K562 (cell line): ENCODE measurements at regions not wholly inside any gene's neighbourhood (a gene's known extent, or its start where the extent isn't known, plus 50 kb on each side); places are given as distances from the start of the nearest gene placed in this dataset.

ENCODE experiments used
- ATAC-seq: fragments of 200-7000 bp; cut with Tn5 transposase; 3 replicates; pipeline ENCODE4 v1.9.1; 2020; ENCODE audit warnings: moderate library complexity
- BruUV-seq: library from RNA; stranded (reverse); fragments of 400-500 nt; replicated peaks from 2 replicates; lab custom pipeline; 2021; lab: Mats Ljungman, UMichigan
- CTCF ChIA-PET: fragments of 300-600 bp; formaldehyde crosslinking; extraction: SDS; loops from one replicate; lab custom pipeline; 2021; ENCODE audit warnings: low intra/inter-chr PET ratio; lab: Yijun Ruan, JAX
- POLR2A ChIA-PET: fragments of 300-600, 350-650 bp; sonication (Branson Sonifier 250); formaldehyde crosslinking; extraction: SDS; loops from one replicate; lab custom pipeline; 2021; ENCODE audit warnings: antibody characterized with exemption, inconsistent platforms; lab: Yijun Ruan, JAX
- DNase-seq, 4 experiments: peaks; one replicate each; pipeline versions ENCODE4 v3.0.0 to v3.0.0-alpha.2; 2011 to 2018; ENCODE audit warnings: low spot score in 3 of 4, mixed read lengths in 3 of 4; ENCODE audit errors: extremely low read depth in 1 of 4
- FAIRE-seq: peaks from 2 replicates; lab custom pipeline; 2011; peaks lifted over from hg19 to GRCh38; lab: Jason Lieb, UNC
- H2AFZ ChIP-seq: 2 replicates; pipeline ENCODE4 v1.6.0; 2011; ENCODE audit warnings: low read depth, low read length, control low read depth, inconsistent platforms
- H3K27ac ChIP-seq: fragments of 200-600 bp; 3 replicates; pipeline ENCODE4 v1.8.0; 2011; ENCODE audit warnings: low read depth, mild to moderate bottlenecking, control low read depth, inconsistent platforms, low read length, moderate library complexity, mixed read lengths; ENCODE audit errors: extremely low read depth
- H3K27me3 ChIP-seq, 2 experiments: fragments of 300-600 bp in 1 of 2; 2 replicates in 1 of 2; 3 replicates in 1 of 2; pipeline versions ENCODE4 v1.6.0 to v1.8.0; 2011; ENCODE audit warnings: inconsistent platforms in 2 of 2, low read length in 2 of 2, mild to moderate bottlenecking in 1 of 2, mixed read lengths in 1 of 2, moderate library complexity in 1 of 2; ENCODE audit not compliant: control insufficient read depth in 2 of 2, insufficient read depth in 2 of 2
- H3K36me3 ChIP-seq: fragments of 300-600 bp; 3 replicates; pipeline ENCODE4 v1.8.0; 2011; ENCODE audit warnings: mild to moderate bottlenecking, low read length, inconsistent platforms; ENCODE audit not compliant: control insufficient read depth, insufficient read depth
- H3K4me1 ChIP-seq, 2 experiments: fragments of 200-600 bp in 1 of 2; replicated peaks in 1 of 2; 2 replicates in 1 of 2; 3 replicates in 1 of 2; pipeline versions ENCODE4 v1.5.1 to v1.8.0; 2011; ENCODE audit warnings: inconsistent platforms in 2 of 2, low read length in 2 of 2, mild to moderate bottlenecking in 1 of 2, mixed read lengths in 1 of 2, moderate library complexity in 1 of 2; ENCODE audit not compliant: control insufficient read depth in 2 of 2, insufficient read depth in 2 of 2
- H3K4me2 ChIP-seq: 2 replicates; pipeline ENCODE4 v1.6.1; 2011; ENCODE audit warnings: low read length, control low read depth, inconsistent platforms, mixed read lengths; ENCODE audit not compliant: insufficient read depth
- H3K4me3 ChIP-seq: fragments of 200-600 bp; sonication (generic), shearing (Covaris generic); 2 replicates; pipeline ENCODE4 v1.5.1; 2016; ENCODE audit warnings: control low read depth, inconsistent platforms
- H3K79me2 ChIP-seq: fragments of 200-600 bp; 3 replicates; pipeline ENCODE4 v1.8.0; 2011; ENCODE audit warnings: low read length, inconsistent platforms; ENCODE audit not compliant: control insufficient read depth, insufficient read depth
- H3K9ac ChIP-seq, 2 experiments: 2 replicates each; pipeline versions ENCODE4 v1.6.0 to v1.6.1; 2011; ENCODE audit warnings: low read depth in 2 of 2, low read length in 2 of 2, control low read depth in 1 of 2, inconsistent platforms in 1 of 2, mild to moderate bottlenecking in 1 of 2, mixed read lengths in 1 of 2; ENCODE audit not compliant: insufficient read depth in 1 of 2
- H3K9me1 ChIP-seq: one replicate; pipeline ENCODE4 v1.6.0; 2011; ENCODE audit warnings: inconsistent platforms, mild to moderate bottlenecking, low read length, moderate library complexity; ENCODE audit not compliant: control insufficient read depth, insufficient read depth
- H3K9me3 ChIP-seq: replicated peaks from 2 replicates; pipeline ENCODE4 v1.5.1; 2011; ENCODE audit warnings: low read depth, low read length, inconsistent platforms; ENCODE audit not compliant: control insufficient read depth, insufficient read depth
- H4K20me1 ChIP-seq: replicated peaks from 2 replicates; pipeline ENCODE4 v1.6.1; 2011; ENCODE audit warnings: low read length, inconsistent platforms, mixed read lengths; ENCODE audit not compliant: control insufficient read depth, insufficient read depth
- CBX5 ChIP-seq: IDR thresholded peaks from 2 replicates; pipeline ENCODE4 v1.6.1; 2014; ENCODE audit warnings: low read depth, borderline replicate concordance
- HCFC1 ChIP-seq: IDR thresholded peaks from 2 replicates; pipeline ENCODE4 v1.6.1; 2012; ENCODE audit warnings: low read depth, low read length, improper control_type of control experiment
- HIVEP1 ChIP-seq: fragments of 250-450 bp; sonication (Bioruptor Pico); IDR thresholded peaks from 2 replicates; pipeline ENCODE4 v1.4.0; 2020; ENCODE audit warnings: mild to moderate bottlenecking
- MAFK ChIP-seq: IDR thresholded peaks from 2 replicates; pipeline ENCODE4 v1.6.1; 2011; ENCODE audit warnings: low read length, improper control_type of control experiment
- SRSF9 ChIP-seq: fragments of 200-400 bp; formaldehyde crosslinking; IDR thresholded peaks from 2 replicates; pipeline ENCODE4 v1.6.1; 2017; ENCODE audit warnings: low read depth, low read length, borderline replicate concordance
- TEAD1 ChIP-seq, 2 experiments: fragments of 450-650 bp in 1 of 2; sonication (generic) in 1 of 2; formaldehyde crosslinking; IDR thresholded peaks; 2 replicates each; pipeline versions ENCODE4 v1.4.0 to v1.8.0; 2020 to 2022; ENCODE audit warnings: mild to moderate bottlenecking in 2 of 2, missing genetic modification reagents in 1 of 2
- ZNF217 ChIP-seq: sonication (generic); formaldehyde crosslinking; IDR thresholded peaks from 2 replicates; pipeline ENCODE4 v1.8.0; 2022; ENCODE audit warnings: mild to moderate bottlenecking, missing genetic modification reagents
- ZNF583 ChIP-seq: fragments of 250-450 bp; sonication (Bioruptor Pico); IDR thresholded peaks from 2 replicates; pipeline ENCODE4 v1.4.0; 2020
- WGBS: fragments of 100-300 bp; shearing (Covaris generic); methylation state at CpG from one replicate; pipeline ENCODE4 v1.1.6; 2016; ENCODE audit warnings: low coverage, mixed read lengths; ENCODE audit not compliant: insufficient coverage; ENCODE audit errors: missing lambda C conversion rate; 5-methylcytosine and 5-hydroxymethylcytosine counted together
- in situ Hi-C: fragments of 300-500 bp; cut with MboI; formaldehyde crosslinking; loops from 4 replicates; pipeline ENCODE4 v1.15.0; 2018; ENCODE audit warnings: inconsistent platforms, mixed read lengths
- intact Hi-C: fragments of 100-400 bp; cut with micrococcal nuclease; formaldehyde crosslinking; loops from 2 replicates; pipeline ENCODE4 v1.14.2; 2022
- TF ChIP-seq, protein P1 (sequence below): sonication (generic); formaldehyde crosslinking; IDR thresholded peaks from 2 replicates; pipeline ENCODE4 v1.8.0; 2023; ENCODE audit warnings: mild to moderate bottlenecking, missing genetic modification reagents
- TF ChIP-seq, protein P2 (sequence below): sonication (generic); formaldehyde crosslinking; IDR thresholded peaks from 2 replicates; pipeline ENCODE4 v1.8.1; 2022; ENCODE audit warnings: missing genetic modification reagents
- TF ChIP-seq, protein P3 (sequence below): sonication (generic); formaldehyde crosslinking; IDR thresholded peaks from 2 replicates; pipeline ENCODE4 v1.8.0; 2023; ENCODE audit warnings: mild to moderate bottlenecking, missing genetic modification reagents

DNA sequence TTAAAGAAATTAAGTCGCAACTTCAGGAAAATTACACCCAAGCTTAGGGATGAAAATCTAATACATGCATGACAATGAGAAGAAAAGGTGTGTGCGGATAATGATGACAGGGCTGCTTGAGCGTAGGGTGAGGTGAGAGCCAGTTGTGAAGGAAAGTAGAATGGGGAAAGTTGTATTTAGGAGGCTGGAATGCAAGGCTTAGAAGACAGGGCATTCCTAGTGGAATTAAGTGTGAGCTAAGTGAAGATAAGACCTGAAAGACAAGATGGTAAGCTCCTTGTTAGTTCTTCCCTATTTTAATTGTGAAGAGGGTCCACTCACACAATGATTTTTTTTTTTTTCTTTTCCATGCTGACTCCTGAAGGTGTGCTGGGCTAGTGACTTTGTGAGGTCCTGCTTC is 519.5 kb upstream of the SALL1 start:
- Histone ChIP-seq H3K4me1 (no peaks in the 10 kb centered on the region), H3K9me1 (no peaks in the 10 kb centered on the region), H2AFZ (no peak overlapping the region), H3K36me3 (no peaks in the 10 kb centered on the region), H3K27me3 (no peaks in the 10 kb centered on the region), H3K4me3 (no peak overlapping the region), H3K79me2 (no peaks in the 10 kb centered on the region), H3K9ac (no peak overlapping the region), H3K4me2 (no peak overlapping the region), H3K9me3 (no peaks in the 10 kb centered on the region), H4K20me1 (no peaks in the 10 kb centered on the region), H3K27ac (no peak overlapping the region)
- CTCF ChIA-PET, result no interaction called here
- no peak for TF ChIP-seq ZNF583
- in situ Hi-C loops, result no loop called here
- POLR2A ChIA-PET, result no interaction called here
- ATAC-seq (no peak), FAIRE-seq (no peak), DNase-seq (no peak)
- BruUV-seq, result no TSS peak
- 0% methylated on average over 3 of the region's 3 CpGs for WGBS
- intact Hi-C loops, result no loop called here

DNA sequence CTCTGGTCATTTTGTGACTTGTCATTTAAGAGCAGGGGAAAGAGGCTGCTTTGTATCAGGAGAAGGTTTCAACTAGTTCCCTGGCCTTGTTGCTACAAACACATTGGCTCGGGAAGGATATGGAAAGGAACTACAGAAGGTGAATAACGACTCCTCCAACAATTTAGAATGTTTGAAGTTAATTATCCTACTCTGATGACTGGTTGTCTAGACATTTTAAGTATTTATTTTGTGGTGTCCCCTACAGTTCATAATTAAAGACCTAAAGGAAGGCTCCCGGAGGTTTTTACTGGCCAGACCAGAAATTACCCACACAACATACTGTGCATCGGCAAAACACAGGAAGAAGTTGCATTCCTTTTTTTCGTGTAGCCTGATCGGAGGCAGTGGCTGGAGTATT is 515.8 kb upstream of the SALL1 start:
- ATAC-seq (no peak), DNase-seq (no peak), FAIRE-seq (no peak)
- no peaks in the 10 kb centered on the region for H3K9me3 ChIP-seq
- no peak overlapping the region for H3K4me3 ChIP-seq
- no peaks in the 10 kb centered on the region for H4K20me1 ChIP-seq
- POLR2A ChIA-PET, result no interaction called here
- no peaks in the 10 kb centered on the region for H3K79me2 ChIP-seq
- in situ Hi-C loops (no loop called here), intact Hi-C loops (no loop called here)
- H3K4me1 ChIP-seq, result no peaks in the 10 kb centered on the region
- H3K9me1 ChIP-seq, result no peaks in the 10 kb centered on the region
- no TSS peak for BruUV-seq
- CTCF ChIA-PET, result no interaction called here
- WGBS, result 0% methylated on average over 6 of the region's 6 CpGs
- no peak overlapping the region for H3K4me2 ChIP-seq
- no peak overlapping the region for H3K27ac ChIP-seq
- no peak overlapping the region for H2AFZ ChIP-seq
- TF ChIP-seq CBX5 (no peak), ZNF217 (CRISPR knock-in tag) (no peak), SRSF9 (no peak), TEAD1 (CRISPR knock-in tag; IDR thresholded peaks at IDR 0.05) (no peak), HCFC1 (no peak), MAFK (no peak), HIVEP1 (CRISPR knock-in tag) (no peak)
- TF ChIP-seq, protein P1, sequence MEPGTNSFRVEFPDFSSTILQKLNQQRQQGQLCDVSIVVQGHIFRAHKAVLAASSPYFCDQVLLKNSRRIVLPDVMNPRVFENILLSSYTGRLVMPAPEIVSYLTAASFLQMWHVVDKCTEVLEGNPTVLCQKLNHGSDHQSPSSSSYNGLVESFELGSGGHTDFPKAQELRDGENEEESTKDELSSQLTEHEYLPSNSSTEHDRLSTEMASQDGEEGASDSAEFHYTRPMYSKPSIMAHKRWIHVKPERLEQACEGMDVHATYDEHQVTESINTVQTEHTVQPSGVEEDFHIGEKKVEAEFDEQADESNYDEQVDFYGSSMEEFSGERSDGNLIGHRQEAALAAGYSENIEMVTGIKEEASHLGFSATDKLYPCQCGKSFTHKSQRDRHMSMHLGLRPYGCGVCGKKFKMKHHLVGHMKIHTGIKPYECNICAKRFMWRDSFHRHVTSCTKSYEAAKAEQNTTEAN (CRISPR knock-in tag), result no peak
- TF ChIP-seq, protein P2, sequence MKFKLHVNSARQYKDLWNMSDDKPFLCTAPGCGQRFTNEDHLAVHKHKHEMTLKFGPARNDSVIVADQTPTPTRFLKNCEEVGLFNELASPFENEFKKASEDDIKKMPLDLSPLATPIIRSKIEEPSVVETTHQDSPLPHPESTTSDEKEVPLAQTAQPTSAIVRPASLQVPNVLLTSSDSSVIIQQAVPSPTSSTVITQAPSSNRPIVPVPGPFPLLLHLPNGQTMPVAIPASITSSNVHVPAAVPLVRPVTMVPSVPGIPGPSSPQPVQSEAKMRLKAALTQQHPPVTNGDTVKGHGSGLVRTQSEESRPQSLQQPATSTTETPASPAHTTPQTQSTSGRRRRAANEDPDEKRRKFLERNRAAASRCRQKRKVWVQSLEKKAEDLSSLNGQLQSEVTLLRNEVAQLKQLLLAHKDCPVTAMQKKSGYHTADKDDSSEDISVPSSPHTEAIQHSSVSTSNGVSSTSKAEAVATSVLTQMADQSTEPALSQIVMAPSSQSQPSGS (CRISPR knock-in tag), result no peak
- TF ChIP-seq, protein P3, sequence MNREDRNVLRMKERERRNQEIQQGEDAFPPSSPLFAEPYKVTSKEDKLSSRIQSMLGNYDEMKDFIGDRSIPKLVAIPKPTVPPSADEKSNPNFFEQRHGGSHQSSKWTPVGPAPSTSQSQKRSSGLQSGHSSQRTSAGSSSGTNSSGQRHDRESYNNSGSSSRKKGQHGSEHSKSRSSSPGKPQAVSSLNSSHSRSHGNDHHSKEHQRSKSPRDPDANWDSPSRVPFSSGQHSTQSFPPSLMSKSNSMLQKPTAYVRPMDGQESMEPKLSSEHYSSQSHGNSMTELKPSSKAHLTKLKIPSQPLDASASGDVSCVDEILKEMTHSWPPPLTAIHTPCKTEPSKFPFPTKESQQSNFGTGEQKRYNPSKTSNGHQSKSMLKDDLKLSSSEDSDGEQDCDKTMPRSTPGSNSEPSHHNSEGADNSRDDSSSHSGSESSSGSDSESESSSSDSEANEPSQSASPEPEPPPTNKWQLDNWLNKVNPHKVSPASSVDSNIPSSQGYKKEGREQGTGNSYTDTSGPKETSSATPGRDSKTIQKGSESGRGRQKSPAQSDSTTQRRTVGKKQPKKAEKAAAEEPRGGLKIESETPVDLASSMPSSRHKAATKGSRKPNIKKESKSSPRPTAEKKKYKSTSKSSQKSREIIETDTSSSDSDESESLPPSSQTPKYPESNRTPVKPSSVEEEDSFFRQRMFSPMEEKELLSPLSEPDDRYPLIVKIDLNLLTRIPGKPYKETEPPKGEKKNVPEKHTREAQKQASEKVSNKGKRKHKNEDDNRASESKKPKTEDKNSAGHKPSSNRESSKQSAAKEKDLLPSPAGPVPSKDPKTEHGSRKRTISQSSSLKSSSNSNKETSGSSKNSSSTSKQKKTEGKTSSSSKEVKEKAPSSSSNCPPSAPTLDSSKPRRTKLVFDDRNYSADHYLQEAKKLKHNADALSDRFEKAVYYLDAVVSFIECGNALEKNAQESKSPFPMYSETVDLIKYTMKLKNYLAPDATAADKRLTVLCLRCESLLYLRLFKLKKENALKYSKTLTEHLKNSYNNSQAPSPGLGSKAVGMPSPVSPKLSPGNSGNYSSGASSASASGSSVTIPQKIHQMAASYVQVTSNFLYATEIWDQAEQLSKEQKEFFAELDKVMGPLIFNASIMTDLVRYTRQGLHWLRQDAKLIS (CRISPR knock-in tag), result no peak
- TF ChIP-seq, all 486 proteins: peak for 0
- H3K9ac ChIP-seq, result no peak overlapping the region
- H3K36me3 ChIP-seq, result no peaks in the 10 kb centered on the region
- H3K27me3 ChIP-seq, result no peaks in the 10 kb centered on the region
